ENCODE measurements at regions not wholly inside any gene's neighbourhood (a gene's known extent, or its start where the extent isn't known, plus 50 kb on each side); places are given as distances from the start of the nearest gene placed in this dataset.

GRCh38 chr15:97836003-97836402 lies 124.5 kb upstream of the ARRDC4 start:
- Histone ChIP-seq H3K27ac (ENCODE audit: low read depth, low read length) (no peak overlapping the region), H3K9me3 (ENCODE audit: control insufficient read depth in 2 of 3, low read length in 3 of 3) (no peaks in the 10 kb centered on the region), H3K27me3 (ENCODE audit: control insufficient read depth in 2 of 2, insufficient read depth in 2 of 2, low read length in 2 of 2) (no peaks in the 10 kb centered on the region), H3K4me1 (ENCODE audit: control insufficient read depth in 2 of 2, insufficient read depth in 2 of 2, low read length in 2 of 2) (no peaks in the 10 kb centered on the region), H3K4me3 (ENCODE audit: low read length) (no peak overlapping the region), H3K36me3 (ENCODE audit: control insufficient read depth in 2 of 3, insufficient read depth in 3 of 3, low read length in 3 of 3) (no peaks in the 10 kb centered on the region)
- POLR2A ChIA-PET = no interaction called here
- Mint-ChIP-seq H3K4me3 (no peak overlapping the region), H3K4me1 (no peaks in the 10 kb centered on the region), H3K27ac (no peak overlapping the region), H3K36me3 (no peaks in the 10 kb centered on the region), H3K27me3 (peaks cover 0 to 10% (median 4%) of the 10 kb centered on the region in 5 donors), H3K9me3 (peaks cover 0 to 23% (median 9%) of the 10 kb centered on the region in 11 donors)
- CTCF ChIA-PET = no interaction called here
- intact Hi-C loops (cut with micrococcal nuclease) = no loop called here
- ATAC-seq = no peak
- DNase-seq = no peak

- no peak overlapping the region for H3K4me3 Mint-ChIP-seq
- H3K4me1 ChIP-seq (ENCODE audit: control insufficient read depth in 2 of 2, insufficient read depth in 2 of 2, low read length in 2 of 2) = no peaks in the 10 kb centered on the region
Observed at GRCh38 chr15:97837896-97838295, 122.6 kb upstream of the ARRDC4 start.

GRCh38 chr15:97838606-97839210 lies 121.8 kb upstream of the ARRDC4 start:
- no peaks in the 10 kb centered on the region for H3K36me3 Mint-ChIP-seq
- no peak overlapping the region for H3K27ac Mint-ChIP-seq
- Histone ChIP-seq H3K36me3 (ENCODE audit: control insufficient read depth in 2 of 3, insufficient read depth in 3 of 3, low read length in 3 of 3) (no peaks in the 10 kb centered on the region), H3K27me3 (ENCODE audit: control insufficient read depth in 2 of 2, insufficient read depth in 2 of 2, low read length in 2 of 2) (no peaks in the 10 kb centered on the region), H3K4me3 (ENCODE audit: low read length) (no peak overlapping the region), H3K9me3 (ENCODE audit: control insufficient read depth in 2 of 3, low read length in 3 of 3) (no peaks in the 10 kb centered on the region), H3K27ac (ENCODE audit: low read depth, low read length) (no peak overlapping the region), H3K4me1 (ENCODE audit: control insufficient read depth in 2 of 2, insufficient read depth in 2 of 2, low read length in 2 of 2) (no peaks in the 10 kb centered on the region)
- DNase-seq (no peak), ATAC-seq (no peak)
- intact Hi-C loops (cut with micrococcal nuclease) = no loop called here
- ChIA-PET CTCF (no interaction called here), POLR2A (no interaction called here)
- peaks cover 0 to 6% (median 0%) of the 10 kb centered on the region in 5 donors for H3K27me3 Mint-ChIP-seq
- no peak overlapping the region for H3K4me3 Mint-ChIP-seq
- peaks cover 0 to 11% (median 4%) of the 10 kb centered on the region in 11 donors for H3K9me3 Mint-ChIP-seq
- H3K4me1 Mint-ChIP-seq = no peaks in the 10 kb centered on the region

More at GRCh38 chr15:97837896-97838295, 122.6 kb upstream of the ARRDC4 start:
- Histone ChIP-seq H3K27me3 (ENCODE audit: control insufficient read depth in 2 of 2, insufficient read depth in 2 of 2, low read length in 2 of 2) (no peaks in the 10 kb centered on the region), H3K9me3 (ENCODE audit: control insufficient read depth in 2 of 3, low read length in 3 of 3) (no peaks in the 10 kb centered on the region), H3K27ac (ENCODE audit: low read depth, low read length) (no peak overlapping the region), H3K4me3 (ENCODE audit: low read length) (no peak overlapping the region), H3K36me3 (ENCODE audit: control insufficient read depth in 2 of 3, insufficient read depth in 3 of 3, low read length in 3 of 3) (no peaks in the 10 kb centered on the region)
- intact Hi-C loops (cut with micrococcal nuclease) = no loop called here
- ChIA-PET POLR2A (no interaction called here), CTCF (no interaction called here)
- no peak for ATAC-seq
- H3K27ac Mint-ChIP-seq = no peak overlapping the region
- H3K27me3 Mint-ChIP-seq = peaks cover 0 to 6% (median 4%) of the 10 kb centered on the region in 5 donors
- no peak for DNase-seq
- no peaks in the 10 kb centered on the region for H3K4me1 Mint-ChIP-seq
- H3K36me3 Mint-ChIP-seq = no peaks in the 10 kb centered on the region
- peaks cover 0 to 17% (median 5%) of the 10 kb centered on the region in 11 donors for H3K9me3 Mint-ChIP-seq

GRCh38 chr15:97840501-97840900 lies 120.0 kb upstream of the ARRDC4 start:
- Mint-ChIP-seq H3K36me3 (no peaks in the 10 kb centered on the region), H3K4me1 (no peaks in the 10 kb centered on the region), H3K4me3 (no peak overlapping the region), H3K27ac (no peak overlapping the region), H3K27me3 (peaks cover 0 to 8% (median 0%) of the 10 kb centered on the region in 5 donors), H3K9me3 (peaks cover 0 to 6% (median 0%) of the 10 kb centered on the region in 11 donors)
- Histone ChIP-seq H3K4me1 (ENCODE audit: control insufficient read depth in 2 of 2, insufficient read depth in 2 of 2, low read length in 2 of 2) (no peaks in the 10 kb centered on the region), H3K4me3 (ENCODE audit: low read length) (no peak overlapping the region), H3K27ac (ENCODE audit: low read depth, low read length) (no peak overlapping the region), H3K36me3 (ENCODE audit: control insufficient read depth in 2 of 3, insufficient read depth in 3 of 3, low read length in 3 of 3) (no peaks in the 10 kb centered on the region), H3K27me3 (ENCODE audit: control insufficient read depth in 2 of 2, insufficient read depth in 2 of 2, low read length in 2 of 2) (no peaks in the 10 kb centered on the region), H3K9me3 (ENCODE audit: control insufficient read depth in 2 of 3, low read length in 3 of 3) (no peaks in the 10 kb centered on the region)
- ATAC-seq (no peak), DNase-seq (no peak)
- POLR2A ChIA-PET = no interaction called here
- intact Hi-C loops (cut with micrococcal nuclease) = no loop called here
- CTCF ChIA-PET = no interaction called here

GRCh38 chr15:97841558-97841957 lies 118.9 kb upstream of the ARRDC4 start:
- DNase-seq (no peak), ATAC-seq (no peak)
- Histone ChIP-seq H3K27ac (ENCODE audit: low read depth, low read length) (no peak overlapping the region), H3K4me3 (ENCODE audit: low read length) (no peak overlapping the region), H3K4me1 (ENCODE audit: control insufficient read depth in 2 of 2, insufficient read depth in 2 of 2, low read length in 2 of 2) (no peaks in the 10 kb centered on the region), H3K36me3 (ENCODE audit: control insufficient read depth in 2 of 3, insufficient read depth in 3 of 3, low read length in 3 of 3) (no peaks in the 10 kb centered on the region), H3K27me3 (ENCODE audit: control insufficient read depth in 2 of 2, insufficient read depth in 2 of 2, low read length in 2 of 2) (no peaks in the 10 kb centered on the region), H3K9me3 (ENCODE audit: control insufficient read depth in 2 of 3, low read length in 3 of 3) (no peaks in the 10 kb centered on the region)
- peaks cover 0 to 8% (median 0%) of the 10 kb centered on the region in 5 donors for H3K27me3 Mint-ChIP-seq
- no peaks in the 10 kb centered on the region for H3K36me3 Mint-ChIP-seq
- CTCF ChIA-PET = no interaction called here
- no peak overlapping the region for H3K4me3 Mint-ChIP-seq
- intact Hi-C loops (cut with micrococcal nuclease) = no loop called here
- H3K27ac Mint-ChIP-seq = no peak overlapping the region
- no peaks in the 10 kb centered on the region for H3K4me1 Mint-ChIP-seq
- POLR2A ChIA-PET = no interaction called here
- H3K9me3 Mint-ChIP-seq = peaks cover 0 to 2% (median 0%) of the 10 kb centered on the region in 11 donors

GRCh38 chr15:97849183-97849582 lies 111.3 kb upstream of the ARRDC4 start:
- Histone ChIP-seq H3K9me3 (ENCODE audit: control insufficient read depth in 2 of 3, low read length in 3 of 3) (no peaks in the 10 kb centered on the region), H3K36me3 (ENCODE audit: control insufficient read depth in 2 of 3, insufficient read depth in 3 of 3, low read length in 3 of 3) (no peaks in the 10 kb centered on the region), H3K4me1 (ENCODE audit: control insufficient read depth in 2 of 2, insufficient read depth in 2 of 2, low read length in 2 of 2) (no peaks in the 10 kb centered on the region), H3K27ac (ENCODE audit: low read depth, low read length) (no peak overlapping the region), H3K4me3 (ENCODE audit: low read length) (no peak overlapping the region), H3K27me3 (ENCODE audit: control insufficient read depth in 2 of 2, insufficient read depth in 2 of 2, low read length in 2 of 2) (no peaks in the 10 kb centered on the region)
- no peak overlapping the region for H3K4me3 Mint-ChIP-seq
- DNase-seq (no peak), ATAC-seq (no peak)
- no peak overlapping the region for H3K27ac Mint-ChIP-seq
- intact Hi-C loops (cut with micrococcal nuclease) = no loop called here
- no peaks in the 10 kb centered on the region for H3K4me1 Mint-ChIP-seq
- H3K36me3 Mint-ChIP-seq = no peaks in the 10 kb centered on the region
- ChIA-PET POLR2A (no interaction called here), CTCF (no interaction called here)
- H3K9me3 Mint-ChIP-seq = peaks cover 0 to 5% (median 2%) of the 10 kb centered on the region in 11 donors
- H3K27me3 Mint-ChIP-seq = peaks cover 0 to 7% (median 4%) of the 10 kb centered on the region in 5 donors

GRCh38 chr15:97858296-97858695 lies 102.2 kb upstream of the ARRDC4 start:
- H3K36me3 ChIP-seq (ENCODE audit: control insufficient read depth in 2 of 3, insufficient read depth in 3 of 3, low read length in 3 of 3) = no peaks in the 10 kb centered on the region
- Mint-ChIP-seq H3K27me3 (peaks cover 0 to 22% (median 17%) of the 10 kb centered on the region in 5 donors), H3K4me1 (no peaks in the 10 kb centered on the region), H3K9me3 (peaks cover 0 to 11% (median 5%) of the 10 kb centered on the region in 11 donors), H3K27ac (no peak overlapping the region), H3K36me3 (no peaks in the 10 kb centered on the region), H3K4me3 (no peak overlapping the region)
- H3K27me3 ChIP-seq (ENCODE audit: control insufficient read depth in 2 of 2, insufficient read depth in 2 of 2, low read length in 2 of 2) = no peaks in the 10 kb centered on the region
- no peak overlapping the region for H3K4me3 ChIP-seq (ENCODE audit: low read length)
- H3K9me3 ChIP-seq (ENCODE audit: control insufficient read depth in 2 of 3, low read length in 3 of 3) = no peaks in the 10 kb centered on the region
- ChIA-PET POLR2A (no interaction called here), CTCF (no interaction called here)
- intact Hi-C loops (cut with micrococcal nuclease) = no loop called here
- DNase-seq (no peak), ATAC-seq (no peak)
- H3K27ac ChIP-seq (ENCODE audit: low read depth, low read length) = no peak overlapping the region
- no peaks in the 10 kb centered on the region for H3K4me1 ChIP-seq (ENCODE audit: control insufficient read depth in 2 of 2, insufficient read depth in 2 of 2, low read length in 2 of 2)
